Smooth muscle cell (in vitro differentiated cells): ENCODE measurements at regions not wholly inside any gene's neighbourhood (a gene's known extent, or its start where the extent isn't known, plus 50 kb on each side); places are given as distances from the start of the nearest gene placed in this dataset.
"Not testable (repeated sequence)": the region's sequence is repeated elsewhere in the genome, so short reads cannot be mapped to it uniquely, and the experiment has no call there.

Experiments used
- DNase-seq: peaks from one replicate; lab custom pipeline; 2025; ENCODE audit not compliant: unreplicated experiment; lab: John Stamatoyannopoulos, UW
- H2AFZ ChIP-seq: fragments of 200-600 bp; sonication (generic); 2 replicates; pipeline ENCODE4 v1.6.0; 2016; ENCODE audit warnings: antibody characterized with exemption, low read depth, mild to moderate bottlenecking
- H3F3A ChIP-seq: fragments of 200-600 bp; sonication (generic); 2 replicates; pipeline ENCODE4 v1.6.0; 2017; ENCODE audit warnings: antibody characterized with exemption, low read depth
- H3K27ac ChIP-seq: fragments of 200-600 bp; sonication (generic); 2 replicates; pipeline ENCODE4 v1.5.1; 2016; ENCODE audit warnings: low read depth, mild to moderate bottlenecking
- H3K27me3 ChIP-seq: fragments of 200-600 bp; sonication (generic); 2 replicates; pipeline ENCODE4 v1.6.1; 2016; ENCODE audit warnings: low read depth, mild to moderate bottlenecking
- H3K36me3 ChIP-seq: fragments of 200-600 bp; sonication (generic); 2 replicates; pipeline ENCODE4 v1.5.1; 2016; ENCODE audit warnings: low read depth
- H3K4me1 ChIP-seq: fragments of 200-600 bp; sonication (generic); 2 replicates; pipeline ENCODE4 v1.5.1; 2016; ENCODE audit warnings: low read depth
- H3K4me2 ChIP-seq: fragments of 200-600 bp; sonication (generic); 2 replicates; pipeline ENCODE4 v1.6.0; 2016; ENCODE audit warnings: mild to moderate bottlenecking
- H3K4me3 ChIP-seq: fragments of 200-600 bp; sonication (generic); 2 replicates; pipeline ENCODE4 v1.5.1; 2016; ENCODE audit warnings: mild to moderate bottlenecking
- H3K79me2 ChIP-seq: fragments of 200-600 bp; sonication (generic); 2 replicates; pipeline ENCODE4 v1.6.0; 2016; ENCODE audit warnings: low read depth, mild to moderate bottlenecking
- H3K9ac ChIP-seq: fragments of 200-600 bp; sonication (generic); 2 replicates; pipeline ENCODE4 v1.6.0; 2016; ENCODE audit warnings: low read depth
- H3K9me3 ChIP-seq: fragments of 200-600 bp; sonication (generic); replicated peaks from 2 replicates; pipeline ENCODE4 v1.5.1; 2016; ENCODE audit warnings: low read depth
- H4K20me1 ChIP-seq: fragments of 200-600 bp; sonication (generic); 2 replicates; pipeline ENCODE4 v1.6.0; 2016; ENCODE audit warnings: low read depth
- CTCF ChIP-seq: fragments of 200-600 bp; sonication (generic); IDR thresholded peaks from 2 replicates; pipeline ENCODE4 v1.5.1; 2017; ENCODE audit warnings: borderline replicate concordance, mild to moderate bottlenecking, antibody characterized with exemption; ENCODE audit not compliant: insufficient read depth, poor library complexity, severe bottlenecking
- WGBS: methylation state at CpG from one replicate; pipeline ENCODE4 v1.1.7; 2016; ENCODE audit warnings: low lambda C conversion rate; 5-methylcytosine and 5-hydroxymethylcytosine counted together

GRCh38 chr13:64568748-64569147 lies 2661.4 kb downstream of the PCDH9 start:
- H3K9me3 ChIP-seq: peaks cover 3% of the 10 kb centered on the region
- H2AFZ ChIP-seq: no peak overlapping the region
- no peak overlapping the region for H3K27ac ChIP-seq
- no peak overlapping the region for H3K9ac ChIP-seq
- H3K36me3 ChIP-seq: no peaks in the 10 kb centered on the region
- no peak for DNase-seq
- H4K20me1 ChIP-seq: no peaks in the 10 kb centered on the region
- H3K4me1 ChIP-seq: no peaks in the 10 kb centered on the region
- no peaks in the 10 kb centered on the region for H3K27me3 ChIP-seq
- no peak overlapping the region for H3K4me2 ChIP-seq
- TF ChIP-seq CTCF: no peak
- no peaks in the 10 kb centered on the region for H3K79me2 ChIP-seq
- H3F3A ChIP-seq: no peaks in the 10 kb centered on the region
- H3K4me3 ChIP-seq: no peak overlapping the region

GRCh38 chr13:64558031-64558430 lies 2672.1 kb downstream of the PCDH9 start:
- 96% methylated on average over 10 of the region's 10 CpGs for WGBS
- H3K9ac ChIP-seq: not testable (repeated sequence)

GRCh38 chr13:64556376-64556775 lies 2673.8 kb downstream of the PCDH9 start:
- no peaks in the 10 kb centered on the region for H4K20me1 ChIP-seq
- H3F3A ChIP-seq: no peaks in the 10 kb centered on the region
- DNase-seq: no peak
- 89% methylated on average over 1 of the region's 1 CpG for WGBS
- no peak overlapping the region for H3K27ac ChIP-seq
- H3K79me2 ChIP-seq: no peaks in the 10 kb centered on the region
- no peaks in the 10 kb centered on the region for H3K36me3 ChIP-seq
- H3K4me1 ChIP-seq: no peaks in the 10 kb centered on the region
- no peak overlapping the region for H2AFZ ChIP-seq
- H3K9me3 ChIP-seq: no peaks in the 10 kb centered on the region
- H3K27me3 ChIP-seq: no peaks in the 10 kb centered on the region
- no peak overlapping the region for H3K4me3 ChIP-seq
- no peak for TF ChIP-seq CTCF
- no peak overlapping the region for H3K4me2 ChIP-seq
- H3K9ac ChIP-seq: no peak overlapping the region

More at GRCh38 chr13:64558031-64558430, 2672.1 kb downstream of the PCDH9 start:
- H3K4me2 ChIP-seq, H3K36me3 ChIP-seq, H3K9me3 ChIP-seq, H3K4me3 ChIP-seq, H4K20me1 ChIP-seq, H3K27me3 ChIP-seq, H3K27ac ChIP-seq, H3K79me2 ChIP-seq, H2AFZ ChIP-seq, DNase-seq, H3K4me1 ChIP-seq, H3F3A ChIP-seq: not testable (repeated sequence)

GRCh38 chr13:64553411-64554129 lies 2676.6 kb downstream of the PCDH9 start:
- H3K27me3 ChIP-seq: no peaks in the 10 kb centered on the region
- no peak overlapping the region for H2AFZ ChIP-seq
- WGBS: 55% methylated on average over 2 of the region's 2 CpGs
- H3K9ac ChIP-seq: no peak overlapping the region
- no peak for TF ChIP-seq CTCF
- H3K4me2 ChIP-seq: no peak overlapping the region
- H3K9me3 ChIP-seq: no peaks in the 10 kb centered on the region
- H3F3A ChIP-seq: no peaks in the 10 kb centered on the region
- no peaks in the 10 kb centered on the region for H3K4me1 ChIP-seq
- no peak overlapping the region for H3K27ac ChIP-seq
- H3K79me2 ChIP-seq: no peaks in the 10 kb centered on the region
- no peak overlapping the region for H3K4me3 ChIP-seq
- no peak for DNase-seq
- no peaks in the 10 kb centered on the region for H3K36me3 ChIP-seq
- H4K20me1 ChIP-seq: no peaks in the 10 kb centered on the region
